Hepatocyte (in vitro differentiated cells): ENCODE measurements at regions not wholly inside any gene's neighbourhood (a gene's known extent, or its start where the extent isn't known, plus 50 kb on each side); places are given as distances from the start of the nearest gene placed in this dataset.

ENCODE experiments used
- DNase-seq: peaks from one replicate; pipeline ENCODE4 v3.0.0-alpha.2; 2016; ENCODE audit warnings: low spot score
- H2AFZ ChIP-seq: fragments of 200-600 bp; sonication (generic); 2 replicates; pipeline ENCODE4 v1.6.0; 2016; ENCODE audit warnings: antibody characterized with exemption, mild to moderate bottlenecking
- H3K27ac ChIP-seq: fragments of 200-600 bp; sonication (generic); 2 replicates; pipeline ENCODE4 v1.5.1; 2016; ENCODE audit warnings: mild to moderate bottlenecking
- H3K27me3 ChIP-seq: fragments of 200-600 bp; sonication (generic); 2 replicates; pipeline ENCODE4 v1.6.1; 2016
- H3K36me3 ChIP-seq: fragments of 200-600 bp; sonication (generic); replicated peaks from 2 replicates; pipeline ENCODE4 v1.5.1; 2016; ENCODE audit warnings: low read depth; ENCODE audit not compliant: insufficient read depth
- H3K4me1 ChIP-seq: fragments of 200-600 bp; sonication (generic); 2 replicates; pipeline ENCODE4 v1.5.1; 2016; ENCODE audit warnings: mild to moderate bottlenecking, moderate library complexity; ENCODE audit not compliant: insufficient read depth
- H3K4me2 ChIP-seq: fragments of 200-600 bp; sonication (generic); 2 replicates; pipeline ENCODE4 v1.6.0; 2016
- H3K4me3 ChIP-seq: fragments of 200-600 bp; sonication (generic); 2 replicates; pipeline ENCODE4 v1.5.1; 2016; ENCODE audit warnings: mild to moderate bottlenecking
- H3K79me2 ChIP-seq: fragments of 200-600 bp; sonication (generic); 2 replicates; pipeline ENCODE4 v1.6.0; 2017; ENCODE audit warnings: mild to moderate bottlenecking
- H3K9me2 ChIP-seq: fragments of 200-600 bp; sonication (generic); replicated peaks from 2 replicates; pipeline ENCODE4 v1.6.0; 2017; ENCODE audit warnings: mild to moderate bottlenecking; ENCODE audit not compliant: insufficient read depth
- H3K9me3 ChIP-seq: fragments of 200-600 bp; sonication (generic); 2 replicates; pipeline ENCODE4 v1.5.1; 2016; ENCODE audit warnings: low read depth, mild to moderate bottlenecking
- H4K20me1 ChIP-seq: fragments of 200-600 bp; sonication (generic); 2 replicates; pipeline ENCODE4 v1.6.0; 2016; ENCODE audit warnings: mild to moderate bottlenecking; ENCODE audit not compliant: insufficient read depth, poor library complexity, severe bottlenecking
- CTCF ChIP-seq: fragments of 200-600 bp; sonication (generic); IDR thresholded peaks from 2 replicates; pipeline ENCODE4 v1.5.1; 2016; ENCODE audit warnings: antibody characterized with exemption, mild to moderate bottlenecking; ENCODE audit not compliant: poor library complexity
- EZH2 ChIP-seq: fragments of 200-600 bp; sonication (generic); IDR thresholded peaks from 2 replicates; pipeline ENCODE4 v1.6.1; 2016; ENCODE audit warnings: antibody characterized with exemption, mild to moderate bottlenecking, borderline replicate concordance
- EZH2phosphoT487 ChIP-seq: fragments of 200-600 bp; sonication (generic); IDR thresholded peaks from one replicate; pipeline ENCODE4 v1.6.1; 2018; ENCODE audit warnings: antibody characterized with exemption, mild to moderate bottlenecking, low read depth, moderate library complexity; ENCODE audit not compliant: unreplicated experiment, severe bottlenecking
- WGBS: methylation state at CpG from one replicate; pipeline ENCODE4 v1.1.6; 2016; ENCODE audit warnings: low lambda C conversion rate; ENCODE audit errors: missing lambda C conversion rate; 5-methylcytosine and 5-hydroxymethylcytosine counted together

- no peak overlapping the region for H3K4me2 ChIP-seq
- H3K4me3 ChIP-seq: no peak overlapping the region
- peaks cover 16% of the 10 kb centered on the region for H3K4me1 ChIP-seq
- H2AFZ ChIP-seq: no peak overlapping the region
- H3K36me3 ChIP-seq: no peaks in the 10 kb centered on the region
- H3K27me3 ChIP-seq: no peaks in the 10 kb centered on the region
- no peaks in the 10 kb centered on the region for H3K9me2 ChIP-seq
- H4K20me1 ChIP-seq: no peaks in the 10 kb centered on the region
- no peak for DNase-seq
- 73% methylated on average over 2 of the region's 2 CpGs for WGBS
- no peaks in the 10 kb centered on the region for H3K9me3 ChIP-seq
- H3K27ac ChIP-seq: no peak overlapping the region
- no peaks in the 10 kb centered on the region for H3K79me2 ChIP-seq
- TF ChIP-seq EZH2 (no peak), EZH2phosphoT487 (no peak), CTCF (no peak)
Measured at GRCh38 chr10:52683776-52684175, 88.8 kb downstream of the MBL2 start.

DNA sequence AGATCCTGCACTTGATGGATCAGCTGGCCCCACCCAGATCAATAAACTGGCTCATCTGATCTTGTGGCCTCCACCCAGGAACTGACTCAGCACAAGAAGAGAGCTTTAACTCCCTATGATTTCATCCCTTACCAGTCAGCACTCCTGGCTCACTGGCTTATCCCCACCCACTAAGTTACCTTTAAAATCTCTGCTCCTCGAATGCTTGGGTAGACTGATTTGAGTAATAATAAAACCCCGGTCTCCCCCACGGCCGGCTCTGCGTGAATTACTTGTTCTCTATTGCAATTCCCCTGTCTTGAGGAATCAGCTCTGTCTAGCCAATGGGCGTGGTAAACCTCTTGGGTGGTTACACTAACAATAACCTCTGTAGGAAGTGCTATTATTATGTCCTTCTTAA is 83.7 kb downstream of the MBL2 start:
- H3K9me2 ChIP-seq: no peaks in the 10 kb centered on the region
- H3K4me1 ChIP-seq: no peaks in the 10 kb centered on the region
- H3K4me2 ChIP-seq: no peak overlapping the region
- H3K4me3 ChIP-seq: no peak overlapping the region
- H3K9me3 ChIP-seq: no peaks in the 10 kb centered on the region
- H4K20me1 ChIP-seq: no peaks in the 10 kb centered on the region
- H3K36me3 ChIP-seq: no peaks in the 10 kb centered on the region
- WGBS: 91% methylated on average over 6 of the region's 6 CpGs
- H3K27ac ChIP-seq: no peak overlapping the region
- no peaks in the 10 kb centered on the region for H3K27me3 ChIP-seq
- TF ChIP-seq CTCF: no peak
- no peak for TF ChIP-seq EZH2phosphoT487
- TF ChIP-seq EZH2: no peak
- no peak for DNase-seq
- no peaks in the 10 kb centered on the region for H3K79me2 ChIP-seq
- no peak overlapping the region for H2AFZ ChIP-seq

GRCh38 chr10:52696232-52696631 is 76.4 kb downstream of the MBL2 start:
- H3K27me3 ChIP-seq: no peaks in the 10 kb centered on the region
- H3K9me2 ChIP-seq: no peaks in the 10 kb centered on the region
- H3K36me3 ChIP-seq: no peaks in the 10 kb centered on the region
- no peak overlapping the region for H2AFZ ChIP-seq
- no peak overlapping the region for H3K4me3 ChIP-seq
- H4K20me1 ChIP-seq: no peaks in the 10 kb centered on the region
- H3K79me2 ChIP-seq: no peaks in the 10 kb centered on the region
- TF ChIP-seq CTCF (no peak), EZH2phosphoT487 (no peak), EZH2 (no peak)
- H3K4me1 ChIP-seq: no peaks in the 10 kb centered on the region
- no peak overlapping the region for H3K4me2 ChIP-seq
- H3K9me3 ChIP-seq: no peaks in the 10 kb centered on the region
- no peak overlapping the region for H3K27ac ChIP-seq
- 97% methylated on average over 6 of the region's 6 CpGs for WGBS
- no peak for DNase-seq

- no peak for TF ChIP-seq EZH2
- no peak for TF ChIP-seq EZH2phosphoT487
- TF ChIP-seq CTCF: no peak
- H3K4me1 ChIP-seq: no peaks in the 10 kb centered on the region
- H3K27ac ChIP-seq: no peak overlapping the region
- no peak overlapping the region for H2AFZ ChIP-seq
- DNase-seq: no peak
- H3K79me2 ChIP-seq: no peaks in the 10 kb centered on the region
- H3K4me2 ChIP-seq: no peak overlapping the region
- H3K36me3 ChIP-seq: no peaks in the 10 kb centered on the region
- no peaks in the 10 kb centered on the region for H3K9me3 ChIP-seq
- no peak overlapping the region for H3K4me3 ChIP-seq
- H4K20me1 ChIP-seq: no peaks in the 10 kb centered on the region
- 55% methylated on average over 2 of the region's 2 CpGs for WGBS
- no peaks in the 10 kb centered on the region for H3K9me2 ChIP-seq
- H3K27me3 ChIP-seq: no peaks in the 10 kb centered on the region
Measured at GRCh38 chr10:52701647-52702046, 70.9 kb downstream of the MBL2 start.
